GM19351 (cell line): ENCODE measurements at regions not wholly inside any gene's neighbourhood (a gene's known extent, or its start where the extent isn't known, plus 50 kb on each side); places are given as distances from the start of the nearest gene placed in this dataset.

ENCODE experiments used
- ATAC-seq: cut with Tn5 transposase; IDR thresholded peaks from one replicate; pipeline ENCODE4 v1.9.1; 2021; ENCODE audit warnings: mild to moderate bottlenecking, moderate library complexity; ENCODE audit not compliant: unreplicated experiment

GRCh38 chr1:191929383-191929782 is 228.9 kb upstream of the RGS18 start:
- ATAC-seq: no peak

GRCh38 chr1:191943684-191944083 is 214.6 kb upstream of the RGS18 start:
- ATAC-seq: no peak

DNA sequence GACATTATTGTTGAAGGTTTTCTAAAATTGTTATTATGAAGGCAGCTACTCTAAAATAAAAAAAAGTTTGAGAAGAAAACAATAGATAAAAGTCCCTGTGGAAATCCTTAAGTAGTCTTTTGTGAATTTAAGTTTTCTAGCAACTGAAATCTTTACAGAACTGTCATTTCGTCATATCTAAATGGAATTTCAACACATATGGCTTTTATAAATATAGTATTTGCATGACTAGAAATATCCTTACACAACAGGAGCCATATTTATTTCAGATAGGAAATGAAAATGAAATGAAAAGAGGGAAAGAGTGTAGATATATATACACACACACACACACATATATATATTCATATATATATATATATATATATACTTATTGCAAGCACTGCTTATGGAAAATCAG is 204.7 kb upstream of the RGS18 start:
- no peak for ATAC-seq

DNA sequence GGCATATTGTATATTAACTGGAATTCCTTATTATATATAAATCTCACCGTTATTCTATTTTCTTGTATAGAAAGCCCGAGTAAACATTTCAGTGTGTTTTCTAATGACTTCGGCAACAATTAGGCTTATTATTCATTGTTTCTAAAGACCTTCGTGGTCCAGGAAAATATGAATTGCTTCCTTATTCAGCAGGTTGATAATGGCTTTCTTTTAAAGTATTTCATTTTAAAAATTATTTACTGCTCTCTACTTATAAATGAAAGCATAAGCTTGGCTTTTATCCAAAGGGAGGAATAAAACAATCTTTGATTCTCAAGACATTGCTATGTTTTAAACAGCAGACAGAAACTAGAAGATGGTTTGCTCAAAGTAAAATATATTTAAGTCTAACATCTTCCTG is 198.4 kb upstream of the RGS18 start:
- ATAC-seq: no peak

GRCh38 chr1:191963286-191963685 is 195.0 kb upstream of the RGS18 start:
- ATAC-seq: no peak

DNA sequence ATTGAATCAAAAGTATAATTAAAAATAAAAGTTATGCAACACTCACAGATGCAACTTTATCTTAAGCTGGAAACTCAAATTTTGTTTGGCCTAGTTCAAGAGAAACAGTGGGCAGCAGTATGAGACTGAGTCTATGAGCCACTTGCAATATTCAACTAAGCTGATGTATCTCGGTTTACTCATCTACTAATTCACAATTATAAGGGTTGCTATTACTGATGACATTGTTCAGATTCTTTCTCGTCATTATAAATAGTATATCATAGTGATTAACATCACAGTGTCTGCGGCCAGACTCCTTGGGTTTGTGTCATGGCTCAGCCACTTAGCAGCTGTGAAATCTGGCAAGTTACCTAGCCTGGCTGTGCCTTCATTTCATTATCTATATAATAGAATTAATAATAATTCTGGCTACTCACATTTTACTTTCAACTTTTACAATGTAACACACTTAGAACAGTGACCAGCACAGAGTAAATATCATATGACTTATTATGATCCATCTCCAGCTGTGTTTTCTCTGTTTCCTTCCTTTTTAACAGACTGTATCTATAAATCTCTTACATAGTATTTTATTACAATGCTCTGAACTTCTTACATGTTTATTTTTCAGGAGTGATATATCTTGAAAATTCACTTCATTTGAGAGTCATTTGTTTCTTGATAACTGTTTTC is 194.3 kb upstream of the RGS18 start:
- ATAC-seq: no peak

DNA sequence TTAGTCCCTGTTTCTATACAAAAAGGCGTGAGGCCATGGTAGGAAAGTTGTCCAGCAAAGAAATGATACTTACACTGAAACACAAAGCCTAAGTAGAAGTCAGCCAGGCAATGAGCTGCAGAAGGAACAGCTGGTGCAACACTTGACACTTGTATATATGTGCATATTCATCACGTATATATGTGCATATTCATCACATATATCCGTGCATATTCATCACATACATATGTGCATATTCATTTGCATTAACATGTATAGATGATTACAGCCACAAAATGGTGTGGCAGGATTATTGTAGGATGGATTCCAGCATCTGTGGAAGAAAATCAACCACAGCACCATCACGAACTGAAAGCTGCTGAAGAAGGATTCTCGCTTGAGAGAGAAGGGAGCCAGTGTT is 189.0 kb upstream of the RGS18 start:
- ATAC-seq: no peak

DNA sequence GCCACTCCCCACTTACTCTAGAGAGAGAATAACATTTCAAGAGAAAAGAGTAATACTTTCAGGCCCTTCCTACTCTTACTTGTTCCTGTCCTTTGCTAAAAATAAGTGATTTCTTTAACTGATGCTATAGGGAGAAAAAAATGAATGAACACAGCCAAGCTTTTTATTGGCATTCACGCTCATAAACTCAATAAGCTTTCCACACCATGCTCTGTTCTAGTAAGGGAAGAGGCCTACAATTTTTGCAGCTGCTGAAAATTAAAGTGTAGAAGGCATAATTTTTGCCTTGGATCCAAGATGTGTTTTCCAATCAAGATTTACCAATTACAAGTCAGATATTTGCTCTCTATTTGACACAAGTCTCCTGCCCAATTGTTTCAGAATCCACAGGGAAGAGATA is 188.1 kb upstream of the RGS18 start:
- ATAC-seq: no peak

DNA sequence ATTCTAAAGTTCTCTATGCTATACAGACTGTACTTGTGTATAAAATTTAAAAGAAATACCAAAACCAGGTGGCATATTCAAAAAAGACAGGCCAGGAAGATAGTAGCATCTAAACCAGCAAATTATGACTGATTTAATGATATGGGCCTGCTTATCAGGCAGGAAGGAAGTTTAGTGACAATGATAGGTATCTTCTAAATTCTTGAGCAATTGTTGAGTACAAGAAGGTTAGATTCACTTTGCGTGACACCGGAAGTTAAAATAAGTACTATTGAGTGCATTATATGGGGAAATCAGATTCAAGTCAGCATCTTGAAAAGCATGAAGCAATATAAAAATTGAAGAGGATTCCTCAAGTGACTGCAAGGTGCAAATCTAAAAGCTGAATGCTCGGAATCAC is 186.8 kb upstream of the RGS18 start:
- no peak for ATAC-seq

DNA sequence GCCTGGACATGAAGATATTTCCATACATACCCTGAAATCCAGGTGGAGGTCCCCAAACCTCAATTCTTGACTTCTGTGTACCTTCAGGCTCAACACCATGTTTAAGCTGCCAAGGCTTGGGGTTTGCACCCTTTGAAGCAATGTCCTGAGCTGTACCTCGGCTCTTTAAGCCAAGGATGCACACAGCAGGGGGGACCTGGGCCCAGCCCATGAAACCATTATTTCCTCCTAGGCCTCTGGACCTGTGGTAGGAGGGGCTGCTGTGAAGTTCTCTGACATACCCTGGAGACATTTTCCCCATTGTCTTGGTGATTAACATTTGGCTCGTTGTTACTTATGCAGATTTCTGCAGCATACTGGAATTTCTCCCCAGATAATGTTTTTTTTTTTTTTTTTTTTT is 184.3 kb upstream of the RGS18 start:
- ATAC-seq: no peak

DNA sequence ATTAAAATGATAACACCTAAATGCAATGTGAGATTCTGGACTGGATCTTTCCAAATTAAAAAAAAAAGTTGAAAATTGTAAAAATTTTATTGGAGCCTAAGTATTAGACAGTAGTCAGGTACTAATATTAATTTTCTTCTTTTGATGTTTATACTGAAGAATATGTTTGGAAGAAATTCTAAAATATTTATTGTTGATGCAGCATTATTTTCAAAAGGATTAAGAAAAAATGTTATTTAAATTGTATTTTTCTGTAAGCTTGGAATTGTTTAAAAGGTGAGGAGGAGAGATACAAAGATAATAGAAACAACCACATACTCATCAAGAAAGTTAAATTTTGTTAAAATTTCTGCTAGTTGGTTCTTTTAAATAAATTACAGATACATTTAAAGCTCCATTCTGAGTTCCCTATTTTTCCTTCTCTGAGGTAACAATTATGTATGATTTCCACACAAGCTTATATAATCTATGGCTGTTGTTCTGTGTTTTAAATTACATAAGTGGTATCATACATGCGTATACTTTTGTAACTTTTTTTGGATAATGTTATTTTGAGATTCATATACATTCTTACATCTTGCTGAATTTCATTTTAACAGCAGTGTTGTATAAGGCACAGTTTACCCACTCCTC is 180.3 kb upstream of the RGS18 start:
- ATAC-seq: no peak

DNA sequence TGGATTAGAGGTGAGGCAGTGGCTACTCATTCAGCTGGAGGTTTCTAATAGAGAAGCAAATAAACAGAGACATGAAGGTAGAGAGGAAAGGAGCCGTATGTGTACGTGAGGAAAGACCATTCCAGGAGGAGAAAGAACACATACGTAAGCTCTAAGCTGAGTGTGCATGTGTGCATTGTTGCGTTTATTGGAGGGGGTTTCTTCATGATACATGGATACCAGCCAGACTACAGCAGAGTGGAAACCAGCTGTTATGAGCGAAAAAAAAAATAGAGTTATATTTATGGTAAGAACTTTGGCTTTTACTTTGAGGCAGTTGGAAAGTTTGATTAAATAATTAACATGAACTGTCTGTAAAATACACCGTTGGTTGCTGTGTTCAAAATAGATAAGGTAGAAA is 173.4 kb upstream of the RGS18 start:
- ATAC-seq: no peak

- no peak for ATAC-seq
Measured at GRCh38 chr1:191992118-191992517, 166.1 kb upstream of the RGS18 start.

- no peak for ATAC-seq
Measured at GRCh38 chr1:191993549-191993948, 164.7 kb upstream of the RGS18 start.

DNA sequence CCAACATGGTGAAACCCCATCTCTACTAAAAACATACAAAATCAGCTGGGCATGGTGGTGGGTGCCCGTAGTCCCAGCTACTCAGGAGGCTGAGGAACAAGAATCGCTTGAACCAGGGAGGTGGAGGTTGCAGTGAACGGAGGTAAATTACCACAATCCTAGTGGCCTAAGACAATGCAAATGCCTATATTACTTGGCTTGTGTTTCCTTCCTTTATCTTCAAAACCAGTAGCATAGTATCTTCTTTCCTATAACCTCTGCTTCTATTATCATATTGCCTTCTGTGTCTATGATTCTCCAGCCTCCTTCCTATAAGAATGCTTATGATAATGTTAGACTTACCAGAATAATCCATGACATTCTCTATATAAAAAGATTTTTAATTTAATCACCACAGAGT is 156.2 kb upstream of the RGS18 start:
- ATAC-seq: no peak

DNA sequence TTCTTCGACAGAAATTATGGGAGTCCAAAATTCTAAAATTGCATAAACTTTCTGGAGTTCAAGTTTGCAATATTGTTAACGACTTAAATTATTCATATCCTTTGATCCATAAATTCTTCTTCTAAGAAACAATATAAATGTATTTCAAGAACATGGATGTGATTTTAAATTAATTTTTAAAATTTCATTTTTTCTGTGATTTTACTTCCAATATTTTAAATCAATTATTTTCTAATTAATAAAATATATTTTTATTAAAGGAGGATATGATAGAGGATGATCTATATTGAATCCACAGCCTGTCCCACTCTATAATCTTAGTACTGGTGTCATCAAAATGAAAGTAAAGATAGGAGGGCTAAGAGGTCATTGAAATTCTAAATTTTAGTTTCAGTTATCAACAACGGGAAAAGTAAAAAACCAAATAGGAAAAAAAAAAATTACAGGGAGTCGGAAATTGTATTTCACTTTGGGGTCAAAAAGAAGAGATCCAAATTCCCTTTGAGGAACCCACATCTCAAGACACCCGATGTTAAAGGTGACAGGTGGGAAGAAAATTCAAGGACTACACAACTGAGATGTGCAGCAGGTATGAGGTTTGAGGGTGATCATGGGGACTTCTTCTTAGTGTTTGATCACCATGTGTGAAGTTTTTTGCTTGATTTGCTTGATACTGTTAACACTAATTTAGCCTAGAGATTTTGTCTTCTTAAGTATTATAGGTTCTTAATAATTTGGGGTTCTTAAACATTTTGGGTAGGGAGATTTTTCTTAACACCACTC is 154.8 kb upstream of the RGS18 start:
- no peak for ATAC-seq

- ATAC-seq: no peak
Measured at GRCh38 chr1:192005976-192006375, 152.3 kb upstream of the RGS18 start.

- no peak for ATAC-seq
Measured at GRCh38 chr1:192008281-192008825, 149.9 kb upstream of the RGS18 start.

DNA sequence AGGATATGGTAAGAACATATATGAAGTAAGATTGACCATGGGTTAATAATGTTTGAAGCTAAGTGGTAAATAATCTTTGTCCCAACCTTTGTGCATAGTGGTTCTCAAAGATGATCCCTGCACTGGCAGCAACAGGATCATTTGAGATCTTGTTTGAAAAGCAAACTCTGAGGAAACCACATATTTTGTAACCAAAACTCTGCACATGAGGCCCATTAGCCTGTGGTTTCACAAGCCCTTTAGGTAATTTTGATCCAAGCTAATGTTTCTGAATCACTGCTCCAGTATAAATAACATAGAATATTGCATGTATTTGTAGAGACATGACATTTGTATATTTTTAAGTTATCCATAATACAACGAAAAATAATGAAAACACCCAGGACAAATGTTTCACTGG is 147.9 kb upstream of the RGS18 start:
- ATAC-seq: no peak

- no peak for ATAC-seq
Measured at GRCh38 chr1:192011525-192011924, 146.7 kb upstream of the RGS18 start.

DNA sequence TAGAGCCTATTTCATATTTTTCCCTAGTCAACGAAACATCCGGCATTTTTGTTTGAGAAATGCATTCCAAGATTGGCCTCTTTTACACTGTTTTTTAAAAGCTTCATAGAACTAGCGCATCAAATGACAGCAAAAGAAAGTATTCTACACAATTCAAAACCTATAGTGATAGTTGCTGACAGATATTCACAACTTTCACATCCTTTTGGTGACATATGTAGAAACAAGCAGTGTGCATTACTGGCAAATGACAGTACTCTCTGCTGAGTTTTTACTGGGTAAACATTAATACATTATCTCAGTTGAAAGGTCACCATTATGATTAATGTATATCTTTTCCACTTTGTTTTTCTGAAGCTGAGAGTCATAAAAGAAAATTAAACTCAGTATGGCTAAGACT is 135.4 kb upstream of the RGS18 start:
- ATAC-seq: no peak

GRCh38 chr1:192024881-192025280 is 133.4 kb upstream of the RGS18 start:
- ATAC-seq: no peak
